GM12875 (cell line): ENCODE measurements at regions not wholly inside any gene's neighbourhood (a gene's known extent, or its start where the extent isn't known, plus 50 kb on each side); places are given as distances from the start of the nearest gene placed in this dataset.
"Not testable (repeated sequence)": the region's sequence is repeated elsewhere in the genome, so short reads cannot be mapped to it uniquely, and the experiment has no call there.

ENCODE experiments used
- H3K4me3 ChIP-seq: one replicate; pipeline ENCODE4 v1.5.1; 2011; ENCODE audit warnings: low read depth, low read length, control low read depth
- TF ChIP-seq, protein P1 (sequence below): IDR thresholded peaks from 2 replicates; pipeline ENCODE4 v1.5.1; 2011; ENCODE audit warnings: low read depth, mild to moderate bottlenecking, control low read depth, inconsistent platforms, low read length, moderate library complexity, borderline replicate concordance; ENCODE audit not compliant: insufficient read depth

DNA sequence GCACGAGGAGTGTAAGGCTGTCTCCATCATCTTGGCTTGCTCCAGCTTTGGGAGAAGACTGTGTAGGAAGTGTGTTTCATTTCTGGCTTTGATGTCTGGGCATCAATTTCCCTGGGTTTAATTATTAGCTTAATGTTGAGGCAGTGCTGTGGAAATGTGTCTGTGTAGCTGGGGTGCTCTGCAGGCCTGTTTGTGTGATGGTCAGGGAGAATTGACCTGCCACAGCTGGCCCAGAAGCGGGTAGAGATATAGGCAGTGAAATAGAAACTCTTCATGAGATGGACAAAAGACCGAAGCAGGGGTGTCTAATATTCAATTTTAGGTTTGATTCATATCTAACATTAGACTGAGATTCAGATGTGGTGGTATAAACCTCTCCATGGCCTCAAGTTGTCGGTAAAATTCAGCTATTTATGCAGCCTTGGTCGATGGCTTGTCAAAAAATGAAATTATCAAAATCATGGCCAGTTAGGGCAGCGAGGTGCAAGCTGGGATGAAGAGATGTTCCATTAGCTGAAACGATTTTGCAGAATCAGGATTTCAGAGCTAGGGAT is 95.3 kb upstream of the SNX9 start:
- no peak overlapping the region for H3K4me3 ChIP-seq
- TF ChIP-seq, protein P1, sequence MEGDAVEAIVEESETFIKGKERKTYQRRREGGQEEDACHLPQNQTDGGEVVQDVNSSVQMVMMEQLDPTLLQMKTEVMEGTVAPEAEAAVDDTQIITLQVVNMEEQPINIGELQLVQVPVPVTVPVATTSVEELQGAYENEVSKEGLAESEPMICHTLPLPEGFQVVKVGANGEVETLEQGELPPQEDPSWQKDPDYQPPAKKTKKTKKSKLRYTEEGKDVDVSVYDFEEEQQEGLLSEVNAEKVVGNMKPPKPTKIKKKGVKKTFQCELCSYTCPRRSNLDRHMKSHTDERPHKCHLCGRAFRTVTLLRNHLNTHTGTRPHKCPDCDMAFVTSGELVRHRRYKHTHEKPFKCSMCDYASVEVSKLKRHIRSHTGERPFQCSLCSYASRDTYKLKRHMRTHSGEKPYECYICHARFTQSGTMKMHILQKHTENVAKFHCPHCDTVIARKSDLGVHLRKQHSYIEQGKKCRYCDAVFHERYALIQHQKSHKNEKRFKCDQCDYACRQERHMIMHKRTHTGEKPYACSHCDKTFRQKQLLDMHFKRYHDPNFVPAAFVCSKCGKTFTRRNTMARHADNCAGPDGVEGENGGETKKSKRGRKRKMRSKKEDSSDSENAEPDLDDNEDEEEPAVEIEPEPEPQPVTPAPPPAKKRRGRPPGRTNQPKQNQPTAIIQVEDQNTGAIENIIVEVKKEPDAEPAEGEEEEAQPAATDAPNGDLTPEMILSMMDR, result no peak

DNA sequence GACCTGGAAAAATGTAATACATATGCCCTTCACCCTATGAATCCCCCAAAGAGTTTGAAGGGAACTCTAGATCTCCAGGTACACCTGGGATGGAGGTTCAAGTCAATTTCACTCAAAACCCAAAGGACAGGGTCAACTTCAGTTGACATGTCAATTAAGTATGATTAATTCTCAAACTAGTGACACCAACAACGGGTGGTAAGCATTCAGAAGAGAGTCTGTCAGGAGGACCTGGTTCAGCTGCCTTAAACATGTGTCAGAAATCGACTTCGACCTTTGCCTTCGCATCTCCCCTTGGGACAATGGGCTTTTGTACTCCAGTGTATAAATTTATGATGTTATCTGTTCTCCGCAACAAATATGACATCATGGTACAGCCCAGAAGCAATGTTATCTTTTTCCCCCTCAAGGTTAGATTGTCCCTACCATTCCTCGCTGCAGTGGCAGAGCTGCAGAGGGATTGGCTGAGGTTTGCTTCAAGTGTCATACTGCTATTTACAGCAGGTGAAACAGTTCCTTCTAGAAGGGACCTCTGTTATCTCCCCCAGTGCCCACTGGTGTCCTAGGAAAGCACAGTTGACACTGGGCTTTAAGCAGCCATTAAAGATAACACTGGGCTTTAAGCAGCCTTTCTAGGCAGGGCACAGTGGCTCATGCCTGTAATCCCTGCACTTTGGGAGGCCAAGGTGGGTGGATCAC is 94.7 kb upstream of the SNX9 start:
- TF ChIP-seq, protein P1, result no peak
- H3K4me3 ChIP-seq, result no peak overlapping the region

DNA sequence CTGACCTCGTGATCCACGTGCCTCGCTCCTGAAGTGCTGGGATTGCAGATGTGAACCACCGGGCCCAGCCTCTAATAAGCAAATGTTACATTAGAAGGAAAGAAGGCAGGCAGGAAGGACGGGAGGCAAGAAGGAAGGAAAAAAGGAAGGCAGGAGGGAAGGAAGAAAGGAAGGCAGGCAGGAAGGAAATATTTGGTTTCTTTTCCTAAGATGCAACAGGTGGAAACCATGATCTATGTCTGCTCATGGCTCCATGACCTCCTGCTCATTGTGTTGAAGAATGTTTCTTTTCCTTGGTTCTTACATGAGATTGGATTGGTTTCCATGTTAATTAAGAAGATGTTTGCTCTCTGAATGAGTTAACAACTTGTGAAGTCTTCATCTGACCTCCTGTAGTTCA is 91.8 kb upstream of the SNX9 start:
- TF ChIP-seq, protein P1, result no peak
- H3K4me3 ChIP-seq, result no peak overlapping the region

DNA sequence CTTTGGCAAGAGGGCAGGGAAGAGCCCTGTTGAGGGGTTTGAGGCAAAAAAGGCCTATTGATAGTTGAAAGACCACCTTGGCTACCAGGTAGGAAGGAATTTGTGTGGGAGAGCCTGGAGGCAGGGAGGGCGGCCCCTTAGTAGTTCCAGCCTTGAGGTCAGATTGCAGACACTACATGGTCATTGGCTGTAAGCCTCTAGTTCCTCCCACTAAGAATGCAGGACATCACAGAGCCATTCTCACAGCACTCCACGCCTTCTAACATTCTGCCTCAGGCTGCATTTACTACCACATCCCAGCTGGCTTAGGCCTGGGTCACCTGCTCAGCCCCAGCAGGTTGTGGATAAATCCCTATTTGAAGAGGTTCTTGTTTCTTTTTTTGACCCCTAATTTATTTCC is 91.0 kb upstream of the SNX9 start:
- H3K4me3 ChIP-seq, result no peak overlapping the region
- TF ChIP-seq, protein P1, result no peak

DNA sequence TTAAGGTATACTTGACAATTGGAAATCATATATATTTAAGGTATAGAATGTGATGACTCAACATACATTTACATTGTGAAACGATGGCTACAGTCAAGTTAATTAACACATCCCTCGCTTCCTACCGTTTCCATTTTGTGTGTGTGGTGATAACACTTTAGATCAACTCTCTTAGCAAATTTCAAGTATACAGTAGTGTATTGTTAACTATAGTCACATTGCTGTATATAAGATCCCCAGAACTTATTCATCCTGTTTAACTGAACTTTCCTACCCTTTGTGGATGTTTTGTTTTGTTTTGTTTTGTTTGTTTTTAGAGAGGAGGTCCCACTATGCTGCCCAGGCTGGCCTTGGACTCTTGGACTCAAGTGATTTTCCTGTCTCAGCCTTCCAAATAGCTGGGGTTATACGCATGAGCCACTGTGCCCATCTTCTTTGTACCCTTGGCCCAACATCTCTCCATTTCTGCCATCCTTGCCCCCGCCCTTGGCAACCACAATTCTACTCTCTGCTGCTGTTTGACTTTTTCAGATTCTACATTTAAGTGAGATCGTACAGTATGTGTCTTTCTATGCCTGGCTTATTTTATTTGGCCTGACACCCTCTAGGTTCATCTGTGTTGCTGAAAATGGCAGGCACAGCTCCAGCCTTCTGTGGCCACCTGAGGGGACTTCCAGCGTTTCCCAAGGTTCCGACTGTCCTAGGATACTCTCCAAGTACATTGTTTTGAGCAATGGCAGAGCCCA is 90.5 kb upstream of the SNX9 start:
- H3K4me3 ChIP-seq, result no peak overlapping the region
- TF ChIP-seq, protein P1, result no peak

DNA sequence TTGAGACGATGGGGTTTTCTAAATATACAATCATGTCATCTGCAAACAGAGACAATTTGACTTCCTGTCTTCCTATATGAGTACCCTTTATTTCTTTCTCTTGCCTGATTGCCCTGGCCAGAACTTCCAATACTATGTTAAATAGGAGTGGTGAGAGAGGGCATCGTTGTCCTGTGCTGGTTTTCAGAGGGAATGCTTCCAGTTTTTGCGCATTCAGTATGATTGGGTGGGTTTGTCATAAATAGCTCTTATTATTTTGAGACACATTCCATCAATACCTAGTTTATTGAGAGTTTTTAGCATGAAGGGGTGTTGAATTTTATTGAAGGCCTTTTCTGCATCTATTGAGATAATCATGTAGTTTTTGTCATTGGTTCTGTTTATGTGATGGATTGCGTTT is 86.5 kb upstream of the SNX9 start:
- H3K4me3 ChIP-seq, result not testable (repeated sequence)

DNA sequence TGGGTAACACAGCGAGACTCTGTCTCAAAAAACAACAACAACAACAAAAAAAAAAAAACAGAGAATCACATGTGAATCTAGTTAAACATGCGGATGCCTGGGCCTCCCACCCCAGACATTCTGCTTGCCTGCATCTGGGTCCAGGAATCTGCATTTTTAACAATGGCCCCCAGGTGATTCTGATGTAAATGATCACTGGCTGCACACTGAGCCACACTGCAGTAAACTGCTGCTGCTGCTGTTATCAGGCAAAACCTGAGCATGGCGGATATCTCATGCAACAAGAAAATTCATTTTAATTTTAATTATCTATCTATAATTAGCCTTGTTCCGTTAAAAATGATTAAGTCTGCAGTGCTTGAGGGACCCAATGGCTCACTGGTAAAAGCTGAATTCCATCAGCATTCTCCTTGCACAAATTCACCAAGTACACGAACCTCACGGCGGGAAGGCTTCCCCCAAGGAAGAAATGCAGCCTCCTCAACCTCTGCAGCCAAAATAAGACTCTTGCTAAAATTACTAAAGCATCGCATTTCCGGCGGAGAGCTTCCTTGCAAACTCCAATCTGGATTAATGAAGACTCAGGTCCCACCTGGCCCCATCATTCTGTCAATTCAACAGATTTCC is 81.6 kb upstream of the SNX9 start:
- TF ChIP-seq, protein P1, result no peak
- no peak overlapping the region for H3K4me3 ChIP-seq
